ENCODE measurements at regions not wholly inside any gene's neighbourhood (a gene's known extent, or its start where the extent isn't known, plus 50 kb on each side); places are given as distances from the start of the nearest gene placed in this dataset.
"Not testable (repeated sequence)": the region's sequence is repeated elsewhere in the genome, so short reads cannot be mapped to it uniquely, and the experiment has no call there.

GRCh38 chr2:219726916-219727315, 99.5 kb downstream of the SLC4A3 start:
- no peak for DNase-seq (ENCODE audit: low spot score)

- DNase-seq (ENCODE audit: low spot score) = no peak
These were observed 100.5 kb downstream of the SLC4A3 start for GRCh38 chr2:219727771-219728429.

GRCh38 chr2:219728991-219729487, 101.6 kb downstream of the SLC4A3 start:
- DNase-seq (ENCODE audit: low spot score) = no peak

- peak; percentile 24 for DNase-seq (ENCODE audit: low spot score)
These were observed 103.7 kb downstream of the SLC4A3 start for GRCh38 chr2:219731173-219731572.

DNA sequence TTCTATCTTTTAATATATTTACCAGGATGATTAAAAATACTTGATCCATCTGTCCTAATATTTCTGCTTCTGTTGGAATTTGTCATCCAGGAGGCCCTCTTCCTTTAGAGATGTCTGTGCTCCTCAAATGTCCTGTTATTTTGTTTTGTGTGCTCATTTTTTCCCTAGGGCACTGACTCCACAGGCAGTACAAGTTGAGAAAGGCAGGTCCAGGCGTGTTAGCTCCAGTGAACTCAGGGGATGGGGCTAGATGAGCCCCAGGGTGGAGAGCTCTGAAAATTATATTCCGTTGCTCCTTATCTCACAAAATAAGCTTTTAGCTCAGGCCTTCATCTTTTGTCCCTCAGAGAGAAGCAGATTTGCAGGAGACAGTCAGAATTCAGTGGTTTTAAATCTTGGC, 105.7 kb downstream of the SLC4A3 start:
- no peak for DNase-seq (ENCODE audit: low spot score)

DNA sequence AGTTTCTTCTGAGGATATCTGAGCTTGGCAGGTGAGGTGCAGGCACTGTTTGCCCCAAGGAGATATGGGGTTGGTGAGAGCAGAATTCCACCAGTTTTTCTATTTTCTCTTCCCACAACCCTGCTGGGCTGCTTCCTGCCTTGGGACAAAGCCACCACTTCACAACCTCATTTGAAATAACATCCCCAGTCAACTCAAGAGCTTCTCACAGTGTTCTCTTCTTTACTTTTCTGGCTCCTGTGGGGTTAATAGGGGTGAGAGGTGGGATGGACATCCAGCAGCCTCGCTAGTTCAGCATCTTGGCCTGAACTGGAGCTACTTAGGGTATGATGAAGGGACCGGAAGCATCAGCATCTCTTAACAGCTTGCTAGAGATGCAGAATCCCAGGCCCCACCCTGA, 106.3 kb downstream of the SLC4A3 start:
- DNase-seq (ENCODE audit: low spot score) = no peak

DNA sequence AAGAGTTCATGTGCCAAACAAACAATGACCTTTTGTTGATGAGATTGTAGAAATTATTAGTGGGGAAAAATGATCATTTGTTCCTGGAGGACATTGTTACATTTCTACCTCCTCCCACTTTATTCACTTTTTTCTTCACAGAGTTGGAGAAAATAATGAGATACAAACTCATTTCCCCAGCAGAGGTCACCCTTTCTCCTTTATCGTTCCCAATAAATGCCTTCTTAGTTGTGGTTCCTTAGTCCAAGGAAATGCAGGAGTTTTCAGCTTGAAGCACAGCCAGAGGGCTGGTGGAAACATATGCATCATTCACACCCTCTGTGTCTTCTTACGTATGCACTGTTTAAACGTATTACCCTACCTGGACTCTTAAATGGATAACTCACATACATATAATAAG, 108.8 kb downstream of the SLC4A3 start:
- peak; percentile 61 for DNase-seq (ENCODE audit: low spot score)

DNA sequence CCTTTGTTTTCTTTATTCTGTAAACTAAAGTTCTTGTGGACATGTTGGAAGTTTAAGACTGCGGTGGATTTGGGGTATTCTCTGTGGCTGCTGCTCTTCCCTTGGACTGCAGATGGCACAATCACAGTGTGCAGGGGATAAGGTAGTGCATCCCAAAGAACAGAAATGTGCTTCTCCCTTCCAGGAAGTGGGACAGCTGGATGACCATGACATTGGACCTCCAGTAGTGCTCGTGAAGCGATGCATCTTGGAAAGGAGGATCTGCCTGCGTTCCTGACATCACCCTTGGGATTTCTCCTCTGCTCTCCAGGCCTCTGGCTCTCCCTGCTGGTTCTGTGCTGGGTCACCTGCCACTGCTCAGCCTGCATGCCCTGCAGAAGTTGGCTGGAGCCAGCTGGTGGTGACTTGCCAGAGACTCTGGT, 109.9 kb downstream of the SLC4A3 start:
- DNase-seq (ENCODE audit: low spot score) = no peak

GRCh38 chr2:219739066-219739465, 111.6 kb downstream of the SLC4A3 start:
- DNase-seq (ENCODE audit: low spot score) = no peak

DNA sequence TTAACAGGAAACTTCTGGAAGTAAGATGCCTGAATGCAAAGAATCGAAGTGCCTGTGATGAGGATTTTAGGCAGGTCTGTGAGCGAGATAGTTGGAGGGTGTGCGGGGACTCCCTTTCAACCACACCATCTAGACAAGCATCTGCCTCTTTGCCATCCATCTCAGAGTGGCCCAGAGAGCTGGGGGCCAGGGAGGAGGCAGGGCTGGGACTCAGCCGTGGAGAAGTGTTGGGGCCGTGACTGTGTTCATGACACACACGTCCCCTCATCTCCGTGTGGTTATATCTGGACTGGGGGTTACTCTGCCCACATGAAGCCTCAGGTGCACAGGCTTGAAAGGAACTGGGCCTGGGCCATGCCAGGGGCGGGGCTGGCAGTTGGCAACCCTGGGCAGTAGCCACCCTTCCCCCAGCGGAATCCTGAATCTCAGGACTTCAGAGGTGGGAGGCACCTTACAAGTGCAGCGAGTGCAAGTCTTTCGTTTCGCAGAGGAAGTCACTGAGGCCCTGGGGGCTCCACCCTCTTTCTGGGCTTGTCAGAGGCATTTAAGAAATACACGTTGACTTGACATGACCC, 112.5 kb downstream of the SLC4A3 start:
- no peak for DNase-seq (ENCODE audit: low spot score)

- no peak for DNase-seq (ENCODE audit: low spot score)
These were observed 116.1 kb downstream of the SLC4A3 start for GRCh38 chr2:219743548-219743947.

DNA sequence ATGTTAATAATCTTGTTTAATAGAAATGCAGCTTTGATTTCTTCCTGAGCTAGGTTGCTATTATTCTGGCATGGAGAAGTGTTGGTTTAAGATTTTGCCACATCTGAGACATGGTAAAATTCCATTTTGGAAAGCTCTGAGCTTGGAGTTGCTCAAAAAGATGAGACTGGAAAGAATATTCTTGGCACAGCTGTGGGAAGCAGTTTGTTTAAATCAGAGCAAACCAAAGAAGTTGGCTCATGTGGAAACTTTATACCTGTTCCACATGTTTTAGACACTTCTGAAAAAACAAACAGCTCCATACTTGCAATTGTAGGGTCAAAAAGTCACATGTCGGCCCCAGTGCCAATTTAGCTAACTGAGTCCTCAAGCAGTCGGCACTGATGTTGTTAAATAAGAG, 116.6 kb downstream of the SLC4A3 start:
- DNase-seq (ENCODE audit: low spot score) = no peak

DNA sequence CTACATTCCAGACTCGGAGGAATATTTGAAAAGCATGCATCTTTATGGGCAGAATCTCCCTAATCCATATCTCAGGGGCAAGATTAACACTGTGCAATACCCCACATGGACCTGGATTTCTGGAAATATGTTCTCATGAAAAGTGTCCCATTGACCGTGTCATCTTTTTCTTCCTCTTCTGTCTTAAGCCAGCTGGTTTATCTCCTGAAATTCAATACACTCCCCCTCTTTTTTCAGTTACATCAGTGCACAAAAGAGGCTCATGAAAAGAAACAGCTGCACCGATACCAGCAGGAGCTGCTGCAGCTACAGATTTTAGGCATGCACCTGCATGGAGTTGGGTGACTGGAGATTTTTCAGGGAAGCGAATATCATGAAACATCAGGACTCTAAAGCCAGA, 117.2 kb downstream of the SLC4A3 start:
- DNase-seq (ENCODE audit: low spot score) = no peak

DNA sequence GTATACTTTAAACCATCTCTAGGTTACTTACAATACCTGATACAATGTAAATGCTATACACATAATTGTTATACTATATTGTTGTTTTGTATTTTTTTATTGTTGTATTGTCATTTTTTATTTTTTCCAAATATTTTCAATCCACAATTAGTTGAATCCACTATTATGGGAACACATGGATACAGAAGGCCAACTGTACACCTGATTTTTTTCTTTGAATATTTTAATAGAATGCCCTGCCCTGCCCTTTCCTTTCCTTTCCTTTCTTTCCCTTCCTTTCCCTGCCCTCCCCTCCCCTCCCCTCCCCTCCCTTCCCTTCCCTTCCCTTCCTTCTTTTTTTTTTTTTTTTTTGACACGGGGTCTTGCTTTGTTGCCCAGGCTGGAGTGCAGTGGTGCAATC, 120.2 kb downstream of the SLC4A3 start:
- no peak for DNase-seq (ENCODE audit: low spot score)

- no peak for DNase-seq (ENCODE audit: low spot score)
These were observed 121.5 kb downstream of the SLC4A3 start for GRCh38 chr2:219748671-219749570.

DNA sequence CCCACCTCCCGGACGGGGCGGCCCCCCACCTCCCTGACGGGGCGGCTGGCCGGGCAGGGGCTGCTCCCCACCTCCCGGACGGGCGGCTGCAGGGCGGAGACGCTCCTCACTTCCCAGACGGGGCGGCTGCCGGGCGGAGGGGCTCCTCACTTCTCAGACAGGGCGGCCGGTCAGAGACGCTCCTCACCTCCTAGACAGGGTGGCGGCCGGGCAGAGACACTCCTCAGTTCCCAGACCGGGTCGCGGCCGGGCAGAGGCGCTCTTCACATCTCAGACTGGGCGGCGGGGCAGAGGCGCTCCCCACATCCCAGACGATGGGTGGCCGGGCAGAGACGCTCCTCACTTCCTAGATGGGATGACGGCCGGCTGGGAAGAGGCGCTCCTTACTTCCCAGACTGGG, 123.7 kb downstream of the SLC4A3 start:
- not testable (repeated sequence) for DNase-seq (ENCODE audit: low spot score)

- no peak for DNase-seq (ENCODE audit: low spot score)
These were observed 125.3 kb downstream of the SLC4A3 start for GRCh38 chr2:219752726-219753125.

DNA sequence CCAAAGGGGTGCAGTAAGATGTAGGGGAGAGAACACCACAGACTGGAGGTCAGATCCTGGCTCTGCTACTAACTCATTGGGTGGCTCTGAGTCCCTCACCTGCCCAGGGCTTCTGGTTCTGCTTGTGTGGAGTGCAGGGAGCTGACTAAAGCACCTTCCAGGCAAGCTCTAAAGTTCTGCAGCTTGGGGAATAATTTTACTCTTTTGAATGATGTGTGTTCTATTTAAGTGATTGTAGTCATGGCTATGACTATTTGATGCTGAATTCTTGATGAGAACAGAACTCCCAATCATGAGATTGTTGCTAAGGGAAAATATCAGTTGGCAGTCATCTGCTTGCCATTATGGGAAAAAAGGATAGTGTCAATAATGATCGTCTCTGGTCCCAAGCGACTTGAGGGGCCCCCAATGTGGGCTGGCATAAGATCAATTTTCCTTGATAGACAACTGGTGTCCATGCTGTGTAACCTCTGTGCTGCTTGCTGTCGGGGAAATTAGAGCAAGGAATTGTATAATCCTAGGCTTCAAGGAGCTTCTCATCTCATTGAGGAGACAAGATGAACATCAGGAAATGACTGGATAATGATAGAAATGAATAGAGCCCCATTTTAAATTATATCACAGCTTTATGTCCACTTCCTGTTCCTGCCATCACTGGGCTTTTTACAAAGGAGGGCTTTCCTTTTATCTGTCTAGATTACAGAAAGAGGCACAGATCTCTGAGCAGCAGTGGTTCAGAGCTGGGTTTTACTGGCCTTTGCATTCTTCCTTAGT, 131.7 kb downstream of the SLC4A3 start:
- DNase-seq (ENCODE audit: low spot score) = no peak

DNA sequence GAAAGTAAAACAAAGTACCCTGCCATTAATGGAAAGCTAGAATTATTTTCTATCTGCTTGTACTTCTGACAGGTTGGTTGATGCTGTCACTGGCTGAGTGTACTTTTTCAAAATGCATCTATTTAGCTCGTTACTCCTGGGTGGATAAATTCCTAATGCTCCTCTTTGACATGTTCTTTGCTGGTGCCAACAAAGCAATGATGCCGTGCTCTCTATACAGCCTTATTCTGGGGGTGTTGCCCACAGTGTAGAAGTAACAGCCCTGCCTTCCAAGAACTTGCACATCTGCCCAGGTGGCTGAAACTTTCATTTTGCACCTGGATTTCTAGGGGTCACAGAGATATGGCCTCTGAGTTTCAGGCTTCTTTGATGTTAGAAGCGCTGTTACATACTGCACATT, 132.4 kb downstream of the SLC4A3 start:
- no peak for DNase-seq (ENCODE audit: low spot score)

- DNase-seq (ENCODE audit: low spot score) = no peak
These were observed 137.9 kb downstream of the SLC4A3 start for GRCh38 chr2:219765231-219765911.

DNA sequence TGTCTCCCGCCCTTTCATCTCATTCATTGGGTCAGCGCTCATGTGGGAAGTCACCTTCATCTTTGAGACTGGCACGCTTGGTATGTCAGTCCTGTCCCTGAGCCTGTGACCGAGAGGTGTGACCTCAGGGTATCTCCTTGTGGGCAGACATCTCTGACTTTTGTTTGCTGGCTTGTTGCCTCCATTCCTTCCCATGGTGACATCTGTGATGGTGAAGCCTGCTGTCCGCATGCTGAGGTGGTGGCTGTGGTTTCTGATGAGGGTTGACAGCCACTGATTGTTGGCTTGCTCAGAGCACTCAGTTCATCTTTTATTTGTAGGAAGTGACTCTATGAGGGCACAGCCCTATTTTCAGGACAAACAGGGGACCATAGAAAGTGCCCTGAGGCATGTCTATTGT, 139.2 kb downstream of the SLC4A3 start:
- no peak for DNase-seq (ENCODE audit: low spot score)
